NCI-H2081 (cell line): ENCODE measurements at regions not wholly inside any gene's neighbourhood (a gene's known extent, or its start where the extent isn't known, plus 50 kb on each side); places are given as distances from the start of the nearest gene placed in this dataset.
"Not testable (repeated sequence)": the region's sequence is repeated elsewhere in the genome, so short reads cannot be mapped to it uniquely, and the experiment has no call there.

Source experiments
- DNase-seq, 2 experiments: peaks; one replicate each; lab custom pipeline; 2025; lab: John Stamatoyannopoulos, UW

DNA sequence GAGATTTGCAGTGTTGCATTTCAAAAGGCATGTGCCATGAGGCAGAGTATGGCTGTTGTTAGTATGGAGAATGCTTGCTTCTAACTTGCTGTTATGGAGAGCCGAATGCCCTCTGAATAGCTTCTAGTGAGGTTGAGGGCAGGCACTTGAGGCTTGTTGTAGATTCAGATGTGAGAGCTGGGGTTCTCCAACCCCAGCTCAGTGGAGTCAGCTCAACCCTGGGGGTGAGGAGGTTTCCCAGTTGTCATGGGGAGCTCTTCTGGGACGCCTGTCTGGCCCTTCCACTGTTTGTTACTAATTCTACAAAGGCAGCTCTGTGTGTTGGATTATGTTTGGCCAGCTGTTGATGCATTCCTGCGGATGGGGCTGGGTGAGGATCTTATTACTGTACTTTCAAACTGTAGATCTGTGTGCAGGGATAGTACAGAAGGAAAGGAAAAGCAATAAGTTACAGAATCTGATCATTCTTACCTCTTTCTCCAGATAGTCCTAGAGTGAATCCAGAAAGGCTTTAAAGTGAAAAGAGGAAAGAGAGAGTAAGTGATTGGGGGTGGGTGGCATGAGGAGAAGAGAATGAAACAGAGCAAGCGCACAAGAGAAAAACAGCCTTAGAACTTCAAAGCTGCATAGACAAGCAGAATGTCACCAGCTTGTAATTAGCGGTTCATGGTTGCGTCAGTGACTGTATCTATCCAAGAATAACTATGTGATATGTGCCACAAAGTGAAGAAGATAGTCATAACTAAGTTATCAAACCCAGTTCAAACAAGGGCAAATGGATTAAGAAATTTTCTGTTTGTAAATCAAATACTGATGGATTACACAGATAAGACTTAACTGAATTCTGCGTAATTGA, 148.7 kb downstream of the PRL start:
- DNase-seq: peak; percentile 50 to 88

DNA sequence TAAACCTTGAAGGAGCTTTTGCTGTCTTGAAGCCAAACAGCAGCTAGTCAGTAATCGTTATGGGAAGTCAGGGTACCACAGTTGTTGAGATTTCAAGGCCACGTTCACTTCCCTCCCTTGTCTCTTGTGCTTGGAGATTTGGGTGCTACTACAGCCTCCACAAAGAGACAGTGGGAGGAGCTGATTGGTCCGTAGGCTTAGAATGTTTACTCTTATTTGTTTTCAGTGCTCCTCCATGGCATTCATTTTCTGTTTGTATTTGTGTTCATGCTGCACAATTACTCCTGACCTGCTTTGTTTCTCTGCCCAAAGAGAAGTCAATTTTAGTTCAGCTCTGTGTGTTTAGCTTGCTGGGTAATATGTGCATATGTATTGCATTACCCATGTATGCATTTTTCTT, 147.7 kb downstream of the PRL start:
- peak; percentile 65 to 87 for DNase-seq

DNA sequence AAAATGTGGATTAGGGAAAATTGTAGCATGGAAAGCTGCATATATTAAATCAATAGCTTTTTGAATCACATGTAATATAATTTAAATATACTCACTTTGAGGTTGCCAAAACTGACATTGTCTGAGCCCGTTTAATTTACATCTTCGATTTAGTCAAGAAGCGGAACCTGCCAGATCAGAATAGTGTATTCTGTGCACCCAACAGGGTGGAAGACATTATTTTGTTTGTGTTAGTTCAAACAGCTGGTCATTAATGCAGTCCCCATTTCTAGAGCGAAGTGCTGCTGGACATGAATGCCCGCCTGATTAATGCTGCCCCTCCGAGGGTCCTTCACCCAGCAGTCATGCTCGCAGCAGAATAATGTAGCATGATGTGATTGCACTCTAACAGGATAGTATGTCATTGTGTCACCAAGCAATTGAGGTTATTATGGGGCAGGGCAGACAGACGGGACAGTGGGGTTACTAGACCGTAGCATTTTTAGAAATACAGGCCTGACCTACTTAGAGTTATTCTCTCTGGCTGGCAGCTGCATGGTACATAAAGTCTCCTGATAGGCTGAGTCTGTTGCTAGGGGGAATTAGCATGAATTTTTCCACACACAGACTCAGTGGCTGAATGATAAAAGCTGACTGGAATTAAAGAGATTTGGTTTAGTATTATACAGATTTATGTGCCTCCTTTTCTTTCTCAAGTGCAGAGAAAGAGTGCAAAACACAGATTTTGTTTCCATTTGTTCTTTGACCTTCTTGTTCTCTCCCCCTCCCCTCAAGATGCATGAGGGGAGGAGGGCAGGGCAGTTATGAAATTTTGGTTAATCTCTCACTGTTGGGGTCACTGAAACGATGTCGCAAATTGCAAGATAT, 147.1 kb downstream of the PRL start:
- peak; percentile 69 to 92 for DNase-seq

DNA sequence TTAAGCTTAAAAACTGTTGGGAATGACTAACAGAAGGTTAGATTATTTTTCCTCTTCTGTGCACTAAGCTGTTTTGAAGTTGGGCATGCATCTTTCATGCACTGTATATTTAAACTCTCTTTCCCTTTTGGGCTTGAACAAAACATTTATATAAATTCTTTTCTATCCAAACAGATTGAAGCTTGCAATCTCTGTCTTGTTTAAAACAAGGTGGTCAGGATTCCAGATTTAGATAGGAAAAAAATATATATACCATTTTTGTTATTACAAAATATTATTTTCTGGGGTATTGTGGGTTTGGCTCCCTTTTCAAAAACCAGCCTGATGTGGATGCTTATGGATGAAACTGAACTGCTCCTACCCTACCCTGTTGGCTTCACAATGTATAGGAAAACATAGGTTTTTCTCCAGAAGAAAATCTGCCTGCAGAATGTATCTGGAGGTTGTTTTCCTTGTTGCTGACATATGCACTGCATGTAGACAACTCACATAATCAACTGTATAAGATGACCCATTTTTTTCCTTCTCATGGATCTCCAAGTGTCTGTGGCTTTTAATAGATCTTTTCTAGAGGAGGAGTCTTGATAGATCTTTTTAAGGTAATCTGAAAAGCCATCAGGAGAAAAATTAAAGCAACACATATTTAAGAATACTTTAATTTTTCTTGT, 146.3 kb downstream of the PRL start:
- DNase-seq: no peak

DNA sequence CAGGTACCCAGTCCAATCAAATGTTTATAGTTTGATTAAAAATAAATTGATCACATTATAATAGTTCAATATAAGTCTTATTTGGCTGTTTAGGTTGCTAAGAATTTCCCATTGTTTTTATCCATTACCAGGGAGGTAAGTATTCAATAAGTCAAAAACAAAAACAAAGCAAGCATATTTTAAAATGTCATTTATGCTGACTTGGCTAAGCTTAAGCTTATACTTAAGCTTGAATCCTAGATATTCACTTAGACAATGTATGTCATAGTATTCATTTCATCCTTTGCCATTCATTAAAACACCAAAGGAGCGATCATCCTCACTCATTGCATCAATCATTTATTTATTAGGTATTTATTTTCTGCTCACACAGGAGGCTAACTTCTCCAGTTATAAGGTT, 144.9 kb downstream of the PRL start:
- DNase-seq: no peak

DNA sequence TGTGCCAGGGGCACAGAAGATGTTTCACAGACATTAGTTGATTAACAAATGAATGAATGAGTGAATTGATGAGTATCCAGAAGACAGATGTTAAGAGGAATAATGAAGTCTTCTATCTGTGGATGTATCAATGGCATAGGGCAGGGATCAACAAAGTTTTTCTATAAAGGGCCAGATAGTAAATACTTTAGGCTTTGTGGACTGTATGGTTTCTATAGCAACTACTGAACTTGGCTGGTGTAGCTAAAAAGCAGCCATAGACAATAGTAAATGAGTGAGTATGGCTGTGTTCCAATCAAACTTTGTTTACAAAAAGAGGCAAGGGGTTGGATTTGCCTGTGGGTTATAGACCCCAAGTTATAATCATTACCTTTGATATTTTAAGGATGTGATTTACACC, 144.0 kb downstream of the PRL start:
- peak; percentile 47 to 81 for DNase-seq

DNA sequence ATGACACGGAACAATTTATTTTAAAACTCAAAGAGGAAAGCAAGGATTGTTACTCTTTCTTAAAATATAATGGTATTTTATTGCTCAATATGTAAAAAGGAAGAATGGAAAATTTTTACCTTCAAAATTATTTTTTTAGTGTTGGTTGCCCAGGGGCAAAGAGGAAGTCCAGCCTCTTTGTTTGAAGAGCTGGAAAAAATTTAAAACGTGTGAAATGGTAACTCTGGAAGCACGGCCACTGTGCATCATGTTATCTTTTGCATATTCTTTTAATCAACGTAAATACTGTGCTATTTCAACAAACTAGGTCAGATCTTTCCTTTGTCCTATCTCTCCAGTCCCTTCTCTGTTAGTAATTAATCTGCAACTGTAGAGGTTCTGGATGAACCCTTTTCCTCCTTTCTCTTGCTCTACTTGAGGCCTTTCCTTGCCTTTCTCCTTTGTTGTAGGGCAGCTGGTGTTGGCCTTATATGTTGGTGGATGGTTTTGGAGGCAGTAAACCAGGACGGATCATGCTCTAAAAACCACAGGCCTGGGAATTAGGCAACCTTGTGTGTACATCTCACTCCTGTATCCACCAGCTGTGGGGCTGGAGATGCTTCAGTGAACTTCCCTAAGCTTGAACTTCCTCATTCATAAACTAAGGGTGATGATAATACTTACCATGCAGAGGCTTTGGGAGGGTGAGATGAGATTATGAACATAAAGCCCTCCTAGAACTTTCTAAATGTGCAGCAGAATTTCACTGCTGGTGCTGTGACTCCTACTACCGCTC, 143.3 kb downstream of the PRL start:
- no peak for DNase-seq

DNA sequence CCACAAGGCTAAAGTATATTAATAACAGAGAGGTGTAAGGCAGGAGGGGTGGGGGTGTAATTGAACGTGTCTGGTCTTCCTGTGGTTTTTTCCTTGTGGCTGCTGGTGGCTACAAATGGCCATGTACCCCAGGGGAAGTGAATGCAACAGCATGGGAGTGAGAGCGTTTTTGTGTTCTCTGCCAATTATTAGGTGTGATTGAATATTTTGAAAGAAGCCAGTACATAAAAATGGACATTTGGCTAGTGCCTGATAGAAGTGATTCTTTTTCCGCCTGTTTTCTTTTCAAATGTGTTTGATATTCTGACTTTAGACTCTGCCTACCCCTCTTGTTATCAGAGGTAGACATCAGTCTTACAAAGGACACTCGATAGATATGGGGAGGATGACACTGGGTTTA, 141.3 kb downstream of the PRL start:
- no peak for DNase-seq

DNA sequence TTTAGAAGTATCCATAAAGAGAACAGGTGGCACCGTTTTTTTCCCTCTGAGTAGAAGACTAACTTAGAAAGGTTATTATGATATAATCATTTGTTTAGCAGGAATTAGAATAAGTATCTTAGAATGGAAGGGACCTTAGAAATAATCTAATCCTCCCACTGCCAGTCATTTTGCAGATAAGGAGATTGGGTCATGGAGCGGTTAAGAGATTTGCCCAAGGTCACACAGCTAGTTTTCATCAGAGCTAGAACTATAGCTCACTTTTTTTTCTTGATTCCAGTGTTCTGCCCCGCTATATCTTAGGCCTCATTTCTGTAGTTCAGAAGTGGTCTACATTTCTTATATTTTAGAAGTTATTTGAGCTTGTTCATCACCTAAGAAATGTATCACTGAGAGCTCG, 139.6 kb downstream of the PRL start:
- DNase-seq: no peak

DNA sequence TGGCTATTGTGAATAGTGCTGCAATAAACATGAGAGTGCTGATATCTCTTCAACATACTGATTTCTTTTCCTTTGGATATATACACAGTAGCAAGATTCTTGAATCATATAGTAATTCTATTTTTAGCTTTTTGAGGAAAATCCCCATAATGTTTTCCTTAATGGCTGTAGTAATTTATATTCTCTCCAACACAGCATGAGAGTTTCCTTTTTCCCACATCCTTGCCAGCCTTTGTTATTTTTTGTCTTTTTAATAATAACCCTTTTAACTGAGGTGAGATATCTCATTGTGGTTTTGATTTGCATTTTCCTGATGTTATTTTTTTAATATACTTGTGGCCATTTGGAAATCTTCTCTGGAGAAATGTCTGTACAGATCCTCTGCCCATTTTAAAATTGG, 132.6 kb downstream of the PRL start:
- DNase-seq: no peak

DNA sequence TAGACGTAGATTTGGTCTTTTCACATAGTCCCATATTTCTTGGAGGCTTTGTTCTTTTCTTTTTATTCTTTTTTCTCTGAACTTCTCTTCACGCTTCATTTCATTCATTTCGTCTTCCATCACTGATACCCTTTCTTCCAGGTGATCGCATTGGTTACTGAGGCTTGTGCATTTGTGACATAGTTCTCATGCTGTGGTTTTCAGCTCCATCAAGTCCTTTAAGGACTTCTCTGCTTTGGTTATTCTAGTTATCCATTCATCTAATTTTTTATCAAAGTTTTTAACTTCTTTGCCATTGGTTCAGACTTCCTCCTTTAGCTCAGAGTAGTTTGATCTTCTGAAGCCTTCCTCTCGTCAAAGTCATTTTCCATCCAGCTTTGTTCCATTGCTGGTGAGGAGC, 125.8 kb downstream of the PRL start:
- not testable (repeated sequence) for DNase-seq

DNA sequence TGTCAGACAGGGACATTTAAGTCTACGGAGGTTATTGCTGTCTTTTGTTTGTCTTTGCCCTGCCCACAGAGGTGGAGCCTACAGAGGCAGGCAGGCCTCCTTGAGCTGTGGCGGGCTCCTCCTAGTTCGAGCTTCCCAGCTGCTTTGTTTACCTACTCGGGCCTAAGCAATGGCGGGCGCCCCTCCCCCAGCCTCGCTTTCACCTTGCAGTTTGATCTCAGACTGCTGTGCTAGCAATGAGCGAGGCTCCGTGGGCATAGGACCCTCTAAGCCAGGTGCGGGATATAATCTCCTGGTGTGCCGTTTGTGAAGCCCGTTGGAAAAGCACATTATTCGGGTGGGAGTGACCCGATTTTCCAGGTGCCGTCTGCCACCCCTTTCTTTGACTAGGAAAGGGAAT, 125.0 kb downstream of the PRL start:
- not testable (repeated sequence) for DNase-seq

DNA sequence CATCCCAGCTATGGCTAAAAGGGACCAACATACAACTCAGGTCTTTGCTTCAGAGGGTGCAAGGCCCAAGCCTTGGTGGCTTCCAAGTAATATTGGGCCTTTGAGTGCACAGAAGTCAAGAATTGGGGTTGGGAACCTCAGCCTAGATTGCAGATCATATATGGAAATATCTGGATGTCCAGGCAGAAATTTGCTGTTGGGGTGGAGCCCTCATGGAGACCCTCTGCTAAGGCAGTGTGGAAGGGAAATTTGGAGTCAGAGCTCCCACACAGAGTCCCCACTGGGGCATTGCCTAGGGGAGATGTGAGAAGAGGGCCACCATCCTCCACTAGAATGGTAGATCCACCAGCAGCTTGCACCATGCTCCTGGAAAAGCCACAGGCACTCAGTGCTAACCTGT, 123.5 kb downstream of the PRL start:
- no peak for DNase-seq

DNA sequence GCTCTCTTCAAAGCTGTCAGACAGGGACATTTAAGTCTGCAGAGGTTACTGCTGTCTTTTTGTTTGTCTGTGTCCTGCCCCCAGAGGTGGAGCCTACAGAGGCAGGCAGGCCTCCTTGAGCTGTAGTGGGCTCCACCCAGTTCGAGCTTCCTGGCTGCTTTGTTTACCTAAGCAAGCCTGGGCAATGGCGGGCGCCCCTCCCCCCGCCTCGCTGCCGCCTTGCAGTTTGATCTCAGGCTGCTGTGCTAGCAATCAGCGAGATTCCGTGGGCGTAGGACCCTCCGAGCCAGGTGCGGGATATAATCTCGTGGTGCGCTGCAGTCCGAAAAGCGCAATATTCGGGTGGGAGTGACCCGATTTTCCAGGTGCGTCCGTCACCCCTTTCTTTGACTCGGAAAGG, 116.6 kb downstream of the PRL start:
- not testable (repeated sequence) for DNase-seq

DNA sequence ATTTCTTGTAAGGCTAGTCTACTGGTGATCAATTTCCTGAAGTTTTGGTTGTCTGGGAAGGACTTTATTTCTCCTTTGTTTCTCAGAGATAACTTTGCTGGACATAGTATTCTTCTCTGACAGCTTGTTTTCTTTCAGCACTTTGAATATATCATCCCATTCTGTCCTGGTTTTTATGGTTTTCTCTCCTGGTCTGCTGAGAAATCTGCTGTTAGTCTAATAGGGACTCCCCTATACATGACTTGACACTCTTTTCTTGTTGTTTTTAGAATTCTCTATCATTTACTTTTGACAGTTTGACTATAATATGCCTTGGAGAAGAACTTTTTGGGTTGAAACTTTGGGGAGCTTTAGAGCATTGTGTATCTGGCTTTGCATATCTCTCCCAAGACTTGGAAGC, 112.5 kb downstream of the PRL start:
- DNase-seq: no peak

DNA sequence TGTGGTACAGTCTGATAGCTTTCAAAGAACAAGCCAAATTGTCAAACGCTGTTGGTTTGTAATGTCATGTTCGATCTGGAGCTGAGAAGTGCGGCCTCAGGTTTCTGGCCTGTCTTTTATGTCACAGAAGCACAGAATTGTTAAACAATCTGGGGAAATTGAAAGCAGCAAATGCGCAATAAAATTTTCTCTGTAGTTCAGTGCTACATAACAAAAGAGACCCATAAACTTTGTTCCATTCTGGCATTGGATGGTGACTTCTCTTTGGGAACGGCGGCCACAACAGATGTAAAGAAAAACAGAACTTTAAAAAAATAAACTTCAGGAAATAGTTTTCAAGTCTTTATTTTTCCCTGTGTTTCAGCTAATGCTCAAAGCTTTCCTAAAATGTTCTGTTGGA, 106.9 kb downstream of the PRL start:
- no peak for DNase-seq

DNA sequence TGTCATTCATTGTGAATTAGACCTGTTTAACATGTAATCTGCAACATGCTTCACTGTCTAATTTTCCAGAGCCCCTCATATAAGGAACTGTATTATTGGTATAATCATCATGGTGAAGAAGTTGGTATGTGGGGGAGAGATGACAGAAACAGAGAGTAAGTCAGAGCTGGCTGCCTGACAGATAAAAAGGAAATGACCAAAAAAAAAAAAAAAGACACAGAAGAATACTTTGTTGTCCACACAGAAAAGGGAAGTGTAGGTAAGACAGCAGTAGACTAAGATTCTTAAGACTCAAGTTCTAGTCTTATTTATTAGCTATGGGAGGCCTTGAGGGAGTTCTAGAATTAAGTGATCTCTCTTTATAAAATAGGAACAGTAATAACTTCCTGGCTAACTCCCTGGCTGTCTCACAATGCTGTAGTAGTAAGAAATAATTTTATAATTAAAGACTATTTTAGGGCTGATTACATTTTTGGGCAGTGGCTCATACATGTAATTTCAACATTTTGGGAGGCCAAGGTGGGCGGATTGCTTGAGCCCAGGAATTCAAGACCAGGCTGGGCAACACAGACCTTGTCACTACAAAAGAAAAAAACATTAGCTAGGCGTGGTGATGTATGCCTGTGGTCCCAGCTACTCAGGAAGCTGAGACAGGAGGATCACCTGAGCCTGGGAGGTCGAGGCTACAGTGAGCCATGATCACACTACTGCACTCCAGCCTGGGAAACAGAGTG, 102.5 kb downstream of the PRL start:
- no peak for DNase-seq

DNA sequence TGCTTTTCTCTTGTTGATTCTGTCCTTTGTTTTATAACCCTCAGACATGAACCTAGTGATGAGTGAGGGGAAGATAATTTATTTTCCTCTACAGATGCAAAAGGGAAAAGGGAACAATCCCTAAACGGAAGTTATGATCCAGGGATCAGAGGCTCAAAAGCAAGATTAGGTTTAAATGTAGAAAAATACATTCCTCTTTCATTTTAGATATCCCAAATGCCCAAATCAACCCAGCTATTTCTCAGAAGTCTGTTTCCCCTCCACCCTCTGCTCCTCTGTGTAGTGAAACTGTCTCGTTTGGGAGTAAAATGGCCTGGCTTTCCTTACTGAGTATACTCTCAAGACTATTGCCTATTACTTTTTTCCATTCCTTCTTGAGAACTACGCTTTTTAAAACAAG, 97.1 kb downstream of the PRL start:
- DNase-seq: no peak

DNA sequence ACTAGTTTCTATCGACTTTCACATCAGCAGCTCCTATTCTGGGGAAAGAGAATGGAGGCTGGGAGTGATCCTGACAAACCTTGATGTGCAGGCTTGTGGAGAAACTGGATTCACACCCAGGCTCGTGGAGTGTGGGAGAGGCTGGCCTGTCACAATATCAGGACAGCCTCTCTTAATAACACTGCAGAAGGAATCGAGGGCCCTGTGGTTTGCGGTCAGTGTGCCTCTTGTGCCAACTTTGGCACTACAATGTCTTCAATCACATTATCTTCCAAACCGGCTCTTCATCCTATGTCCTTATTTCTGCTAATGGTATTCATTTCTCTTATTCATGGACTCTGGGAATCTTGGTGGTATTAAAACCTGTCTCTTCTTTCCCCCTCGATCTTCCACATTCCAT, 92.7 kb downstream of the PRL start:
- DNase-seq: no peak

DNA sequence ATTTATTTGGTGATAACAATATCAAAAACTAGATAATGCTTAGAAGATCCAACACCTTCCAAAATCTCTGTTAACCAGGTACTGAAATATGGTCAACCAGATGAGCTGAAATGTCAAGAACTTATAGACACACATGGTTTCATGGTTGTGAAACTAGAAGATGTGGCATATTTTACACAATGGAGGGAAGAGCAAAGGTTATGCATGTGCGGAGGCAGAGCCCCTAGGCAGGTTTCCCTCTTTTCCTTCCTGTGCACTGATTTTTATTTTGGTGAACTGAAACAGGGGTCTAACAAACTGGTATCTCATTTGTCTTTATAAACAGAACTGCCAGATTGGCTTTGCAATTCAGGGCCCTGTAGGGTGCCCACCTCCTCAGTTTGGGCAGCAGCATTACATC, 91.6 kb downstream of the PRL start:
- DNase-seq: no peak

DNA sequence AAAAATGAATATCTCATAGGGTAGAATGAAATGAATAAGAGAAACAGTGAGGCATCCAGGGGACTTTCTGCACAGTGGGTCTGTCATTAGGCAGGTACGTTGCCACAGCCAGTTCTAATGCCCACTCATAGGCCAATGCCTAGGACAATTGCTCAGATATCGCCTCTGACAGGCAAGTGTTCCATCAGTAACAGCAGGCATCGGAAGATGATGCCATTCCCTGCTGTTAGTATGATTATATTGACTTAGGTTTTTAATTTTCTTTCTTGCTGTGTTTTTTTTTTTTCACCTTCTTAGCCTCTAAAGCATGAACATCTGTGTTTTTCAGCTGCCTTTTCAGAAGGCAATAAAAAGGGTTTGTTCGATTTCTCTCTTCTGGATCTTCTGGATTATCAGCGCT, 90.7 kb downstream of the PRL start:
- DNase-seq: no peak
